Fibroblast of mammary gland (primary cell): ENCODE measurements at regions not wholly inside any gene's neighbourhood (a gene's known extent, or its start where the extent isn't known, plus 50 kb on each side); places are given as distances from the start of the nearest gene placed in this dataset.

Experiments used
- DNase-seq: peaks from one replicate; pipeline ENCODE4 v3.0.0-alpha.2; 2010; ENCODE audit warnings: low read depth
- H3K4me3 ChIP-seq: 2 replicates; pipeline ENCODE4 v1.5.1; 2011; ENCODE audit warnings: low read depth, mild to moderate bottlenecking, low read length, moderate library complexity; ENCODE audit not compliant: control insufficient read depth
- CTCF ChIP-seq: conservative IDR thresholded peaks from 2 replicates; pipeline ENCODE4 v1.5.1; 2011; ENCODE audit warnings: low read depth, low read length, inconsistent platforms; ENCODE audit not compliant: control insufficient read depth, insufficient read depth

- no peak overlapping the region for H3K4me3 ChIP-seq
- no peak for DNase-seq
- no peak for TF ChIP-seq CTCF
Observed at GRCh38 chr2:175585496-175585895, 404.0 kb upstream of the ATP5MC3 start.

GRCh38 chr2:175580652-175581051 is 399.1 kb upstream of the ATP5MC3 start:
- no peak overlapping the region for H3K4me3 ChIP-seq
- TF ChIP-seq CTCF: no peak
- no peak for DNase-seq

GRCh38 chr2:175579646-175580045 is 398.1 kb upstream of the ATP5MC3 start:
- no peak overlapping the region for H3K4me3 ChIP-seq
- DNase-seq: no peak
- no peak for TF ChIP-seq CTCF

GRCh38 chr2:175577368-175577970 is 396.0 kb upstream of the ATP5MC3 start:
- TF ChIP-seq CTCF: no peak
- DNase-seq: no peak
- no peak overlapping the region for H3K4me3 ChIP-seq

GRCh38 chr2:175576875-175577274 is 395.4 kb upstream of the ATP5MC3 start:
- no peak for DNase-seq
- TF ChIP-seq CTCF: no peak
- no peak overlapping the region for H3K4me3 ChIP-seq

GRCh38 chr2:175576270-175576669 is 394.8 kb upstream of the ATP5MC3 start:
- no peak overlapping the region for H3K4me3 ChIP-seq
- TF ChIP-seq CTCF: no peak
- DNase-seq: no peak
